ENCODE measurements at regions not wholly inside any gene's neighbourhood (a gene's known extent, or its start where the extent isn't known, plus 50 kb on each side); places are given as distances from the start of the nearest gene placed in this dataset.
"Not testable (repeated sequence)": the region's sequence is repeated elsewhere in the genome, so short reads cannot be mapped to it uniquely, and the experiment has no call there.

- not testable (repeated sequence) for H3K9ac ChIP-seq (ENCODE audit: low read depth in 1 of 2, low read length in 2 of 2); H3K4me1 ChIP-seq (ENCODE audit: control insufficient read depth in 1 of 2, insufficient read depth in 2 of 2, low read length in 2 of 2); H3K9me3 ChIP-seq (ENCODE audit: control insufficient read depth in 1 of 2, low read length in 2 of 2); H3K27me3 ChIP-seq (ENCODE audit: control insufficient read depth in 1 of 2, insufficient read depth in 2 of 2, low read length in 2 of 2); H3K4me3 ChIP-seq (ENCODE audit: low read depth in 1 of 2, low read length in 2 of 2); H3K27ac ChIP-seq (ENCODE audit: low read depth, low read length); H3K36me3 ChIP-seq (ENCODE audit: control insufficient read depth in 1 of 2, insufficient read depth in 2 of 2, low read length in 2 of 2)
Measured at GRCh38 chr2:87610974-87611373, 136.9 kb upstream of the PLGLB2 start.

- not testable (repeated sequence) for H3K27me3 ChIP-seq (ENCODE audit: control insufficient read depth in 1 of 2, insufficient read depth in 2 of 2, low read length in 2 of 2); H3K27ac ChIP-seq (ENCODE audit: low read depth, low read length); H3K9me3 ChIP-seq (ENCODE audit: control insufficient read depth in 1 of 2, low read length in 2 of 2); H3K4me3 ChIP-seq (ENCODE audit: low read depth in 1 of 2, low read length in 2 of 2); H3K36me3 ChIP-seq (ENCODE audit: control insufficient read depth in 1 of 2, insufficient read depth in 2 of 2, low read length in 2 of 2); H3K9ac ChIP-seq (ENCODE audit: low read depth in 1 of 2, low read length in 2 of 2); H3K4me1 ChIP-seq (ENCODE audit: control insufficient read depth in 1 of 2, insufficient read depth in 2 of 2, low read length in 2 of 2)
Measured at GRCh38 chr2:87611416-87611815, 136.5 kb upstream of the PLGLB2 start.

GRCh38 chr2:87611956-87612355 is 135.9 kb upstream of the PLGLB2 start:
- not testable (repeated sequence) for H3K4me1 ChIP-seq (ENCODE audit: control insufficient read depth in 1 of 2, insufficient read depth in 2 of 2, low read length in 2 of 2); H3K9me3 ChIP-seq (ENCODE audit: control insufficient read depth in 1 of 2, low read length in 2 of 2); H3K27ac ChIP-seq (ENCODE audit: low read depth, low read length); H3K27me3 ChIP-seq (ENCODE audit: control insufficient read depth in 1 of 2, insufficient read depth in 2 of 2, low read length in 2 of 2); H3K36me3 ChIP-seq (ENCODE audit: control insufficient read depth in 1 of 2, insufficient read depth in 2 of 2, low read length in 2 of 2); H3K4me3 ChIP-seq (ENCODE audit: low read depth in 1 of 2, low read length in 2 of 2); H3K9ac ChIP-seq (ENCODE audit: low read depth in 1 of 2, low read length in 2 of 2)

- not testable (repeated sequence) for H3K36me3 ChIP-seq (ENCODE audit: control insufficient read depth in 1 of 2, insufficient read depth in 2 of 2, low read length in 2 of 2)
Measured at GRCh38 chr2:87614829-87615434, 133.0 kb upstream of the PLGLB2 start.

GRCh38 chr2:87619121-87619520 is 128.8 kb upstream of the PLGLB2 start:
- H3K4me1 ChIP-seq (ENCODE audit: control insufficient read depth in 1 of 2, insufficient read depth in 2 of 2, low read length in 2 of 2); H3K9me3 ChIP-seq (ENCODE audit: control insufficient read depth in 1 of 2, low read length in 2 of 2); H3K9ac ChIP-seq (ENCODE audit: low read depth in 1 of 2, low read length in 2 of 2); H3K36me3 ChIP-seq (ENCODE audit: control insufficient read depth in 1 of 2, insufficient read depth in 2 of 2, low read length in 2 of 2); H3K27ac ChIP-seq (ENCODE audit: low read depth, low read length); H3K4me3 ChIP-seq (ENCODE audit: low read depth in 1 of 2, low read length in 2 of 2); H3K27me3 ChIP-seq (ENCODE audit: control insufficient read depth in 1 of 2, insufficient read depth in 2 of 2, low read length in 2 of 2): not testable (repeated sequence)

More at GRCh38 chr2:87614829-87615434, 133.0 kb upstream of the PLGLB2 start:
- not testable (repeated sequence) for H3K27ac ChIP-seq (ENCODE audit: low read depth, low read length); H3K9me3 ChIP-seq (ENCODE audit: control insufficient read depth in 1 of 2, low read length in 2 of 2); H3K4me1 ChIP-seq (ENCODE audit: control insufficient read depth in 1 of 2, insufficient read depth in 2 of 2, low read length in 2 of 2); H3K4me3 ChIP-seq (ENCODE audit: low read depth in 1 of 2, low read length in 2 of 2); H3K27me3 ChIP-seq (ENCODE audit: control insufficient read depth in 1 of 2, insufficient read depth in 2 of 2, low read length in 2 of 2); H3K9ac ChIP-seq (ENCODE audit: low read depth in 1 of 2, low read length in 2 of 2)

GRCh38 chr2:87621139-87621538 is 126.7 kb upstream of the PLGLB2 start:
- not testable (repeated sequence) for H3K4me1 ChIP-seq (ENCODE audit: control insufficient read depth in 1 of 2, insufficient read depth in 2 of 2, low read length in 2 of 2); H3K9me3 ChIP-seq (ENCODE audit: control insufficient read depth in 1 of 2, low read length in 2 of 2); H3K36me3 ChIP-seq (ENCODE audit: control insufficient read depth in 1 of 2, insufficient read depth in 2 of 2, low read length in 2 of 2); H3K9ac ChIP-seq (ENCODE audit: low read depth in 1 of 2, low read length in 2 of 2); H3K4me3 ChIP-seq (ENCODE audit: low read depth in 1 of 2, low read length in 2 of 2); H3K27ac ChIP-seq (ENCODE audit: low read depth, low read length); H3K27me3 ChIP-seq (ENCODE audit: control insufficient read depth in 1 of 2, insufficient read depth in 2 of 2, low read length in 2 of 2)

- not testable (repeated sequence) for H3K9ac ChIP-seq (ENCODE audit: low read depth in 1 of 2, low read length in 2 of 2); H3K4me1 ChIP-seq (ENCODE audit: control insufficient read depth in 1 of 2, insufficient read depth in 2 of 2, low read length in 2 of 2); H3K27me3 ChIP-seq (ENCODE audit: control insufficient read depth in 1 of 2, insufficient read depth in 2 of 2, low read length in 2 of 2); H3K9me3 ChIP-seq (ENCODE audit: control insufficient read depth in 1 of 2, low read length in 2 of 2); H3K27ac ChIP-seq (ENCODE audit: low read depth, low read length); H3K4me3 ChIP-seq (ENCODE audit: low read depth in 1 of 2, low read length in 2 of 2); H3K36me3 ChIP-seq (ENCODE audit: control insufficient read depth in 1 of 2, insufficient read depth in 2 of 2, low read length in 2 of 2)
Measured at GRCh38 chr2:87622720-87623119, 125.2 kb upstream of the PLGLB2 start.

GRCh38 chr2:87629491-87630458 is 118.1 kb upstream of the PLGLB2 start:
- H3K9me3 ChIP-seq (ENCODE audit: control insufficient read depth in 1 of 2, low read length in 2 of 2); H3K27ac ChIP-seq (ENCODE audit: low read depth, low read length); H3K4me1 ChIP-seq (ENCODE audit: control insufficient read depth in 1 of 2, insufficient read depth in 2 of 2, low read length in 2 of 2); H3K9ac ChIP-seq (ENCODE audit: low read depth in 1 of 2, low read length in 2 of 2); H3K27me3 ChIP-seq (ENCODE audit: control insufficient read depth in 1 of 2, insufficient read depth in 2 of 2, low read length in 2 of 2); H3K36me3 ChIP-seq (ENCODE audit: control insufficient read depth in 1 of 2, insufficient read depth in 2 of 2, low read length in 2 of 2); H3K4me3 ChIP-seq (ENCODE audit: low read depth in 1 of 2, low read length in 2 of 2): not testable (repeated sequence)

- H3K9me3 ChIP-seq (ENCODE audit: control insufficient read depth in 1 of 2, low read length in 2 of 2); H3K27me3 ChIP-seq (ENCODE audit: control insufficient read depth in 1 of 2, insufficient read depth in 2 of 2, low read length in 2 of 2); H3K4me3 ChIP-seq (ENCODE audit: low read depth in 1 of 2, low read length in 2 of 2); H3K4me1 ChIP-seq (ENCODE audit: control insufficient read depth in 1 of 2, insufficient read depth in 2 of 2, low read length in 2 of 2); H3K9ac ChIP-seq (ENCODE audit: low read depth in 1 of 2, low read length in 2 of 2); H3K36me3 ChIP-seq (ENCODE audit: control insufficient read depth in 1 of 2, insufficient read depth in 2 of 2, low read length in 2 of 2); H3K27ac ChIP-seq (ENCODE audit: low read depth, low read length): not testable (repeated sequence)
Measured at GRCh38 chr2:87630892-87631291, 117.0 kb upstream of the PLGLB2 start.

- not testable (repeated sequence) for H3K4me1 ChIP-seq (ENCODE audit: control insufficient read depth in 1 of 2, insufficient read depth in 2 of 2, low read length in 2 of 2); H3K36me3 ChIP-seq (ENCODE audit: control insufficient read depth in 1 of 2, insufficient read depth in 2 of 2, low read length in 2 of 2); H3K27ac ChIP-seq (ENCODE audit: low read depth, low read length); H3K9me3 ChIP-seq (ENCODE audit: control insufficient read depth in 1 of 2, low read length in 2 of 2); H3K27me3 ChIP-seq (ENCODE audit: control insufficient read depth in 1 of 2, insufficient read depth in 2 of 2, low read length in 2 of 2); H3K9ac ChIP-seq (ENCODE audit: low read depth in 1 of 2, low read length in 2 of 2); H3K4me3 ChIP-seq (ENCODE audit: low read depth in 1 of 2, low read length in 2 of 2)
Measured at GRCh38 chr2:87631402-87631801, 116.5 kb upstream of the PLGLB2 start.

All from duodenal mucosa (tissue), 2 donors.